ENCODE measurements at regions not wholly inside any gene's neighbourhood (a gene's known extent, or its start where the extent isn't known, plus 50 kb on each side); places are given as distances from the start of the nearest gene placed in this dataset.

DNA sequence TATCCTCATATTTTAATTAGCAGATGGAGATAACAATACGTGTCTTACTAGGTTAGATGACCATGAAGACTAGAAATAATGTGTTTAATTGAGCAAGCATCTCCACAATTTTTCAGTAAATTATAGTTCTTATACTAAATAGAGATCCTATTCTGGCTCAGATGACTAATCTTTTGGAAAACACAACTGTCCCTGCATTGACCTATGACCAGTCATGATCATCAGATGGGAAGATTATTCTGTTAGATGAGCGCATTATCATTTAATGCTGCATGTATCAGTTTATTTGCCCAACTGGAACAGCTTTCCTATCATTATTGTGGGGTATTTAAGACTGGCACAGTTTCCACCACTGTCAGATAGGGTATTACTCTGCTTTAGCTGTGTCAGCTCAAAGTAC lies 185.5 kb downstream of the MOXD1 start:
- POLR2A ChIA-PET = no interaction called here
- no TSS peak for BruUV-seq (replicated peaks)
- intact Hi-C loops (cut with micrococcal nuclease) = no loop called here
- Mint-ChIP-seq H3K36me3 (ENCODE audit: insufficient read depth, unreplicated experiment) (no peaks in the 10 kb centered on the region), H3K9me3 (ENCODE audit: unreplicated experiment) (no peaks in the 10 kb centered on the region), H3K4me3 (ENCODE audit: unreplicated experiment) (no peak overlapping the region), H3K4me1 (ENCODE audit: insufficient read depth, unreplicated experiment) (no peaks in the 10 kb centered on the region), H3K27ac (ENCODE audit: low read depth, unreplicated experiment) (no peak overlapping the region), H3K27me3 (ENCODE audit: insufficient read depth, unreplicated experiment) (no peaks in the 10 kb centered on the region)
- TF ChIP-seq, protein P1, sequence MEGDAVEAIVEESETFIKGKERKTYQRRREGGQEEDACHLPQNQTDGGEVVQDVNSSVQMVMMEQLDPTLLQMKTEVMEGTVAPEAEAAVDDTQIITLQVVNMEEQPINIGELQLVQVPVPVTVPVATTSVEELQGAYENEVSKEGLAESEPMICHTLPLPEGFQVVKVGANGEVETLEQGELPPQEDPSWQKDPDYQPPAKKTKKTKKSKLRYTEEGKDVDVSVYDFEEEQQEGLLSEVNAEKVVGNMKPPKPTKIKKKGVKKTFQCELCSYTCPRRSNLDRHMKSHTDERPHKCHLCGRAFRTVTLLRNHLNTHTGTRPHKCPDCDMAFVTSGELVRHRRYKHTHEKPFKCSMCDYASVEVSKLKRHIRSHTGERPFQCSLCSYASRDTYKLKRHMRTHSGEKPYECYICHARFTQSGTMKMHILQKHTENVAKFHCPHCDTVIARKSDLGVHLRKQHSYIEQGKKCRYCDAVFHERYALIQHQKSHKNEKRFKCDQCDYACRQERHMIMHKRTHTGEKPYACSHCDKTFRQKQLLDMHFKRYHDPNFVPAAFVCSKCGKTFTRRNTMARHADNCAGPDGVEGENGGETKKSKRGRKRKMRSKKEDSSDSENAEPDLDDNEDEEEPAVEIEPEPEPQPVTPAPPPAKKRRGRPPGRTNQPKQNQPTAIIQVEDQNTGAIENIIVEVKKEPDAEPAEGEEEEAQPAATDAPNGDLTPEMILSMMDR (IDR thresholded peaks at IDR 0.05; ENCODE audit: unreplicated experiment) = no peak
- DNase-seq (ENCODE audit: unreplicated experiment) = no peak
- CTCF ChIA-PET = interaction anchor here (0.6 to 7.0 kb wide), 8 partner anchors 10 to 299 kb away, joined by 3 to 59 read pairs (median 8); no protein-coding TSS in a partner anchor

DNA sequence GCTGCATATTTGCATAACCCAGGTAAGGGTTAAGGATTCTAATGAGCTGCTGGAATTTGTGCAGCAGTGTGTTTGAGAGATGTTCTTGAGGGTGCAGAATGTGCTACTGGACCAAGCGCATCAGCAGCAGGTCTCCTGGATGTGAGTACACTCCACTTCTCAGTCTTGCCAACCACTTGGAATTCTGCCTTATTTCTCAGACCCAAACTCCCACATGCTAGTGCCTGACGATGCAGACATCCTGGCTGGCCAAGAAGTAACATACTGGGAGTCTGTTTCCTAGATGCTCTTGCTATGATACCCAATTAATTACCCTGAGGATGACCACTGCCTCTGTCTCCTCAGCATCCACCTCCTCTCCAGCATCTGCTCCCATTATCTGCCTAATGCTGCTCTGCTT lies 186.6 kb downstream of the MOXD1 start:
- H3K4me3 Mint-ChIP-seq (ENCODE audit: unreplicated experiment) = no peak overlapping the region
- no peaks in the 10 kb centered on the region for H3K27me3 Mint-ChIP-seq (ENCODE audit: insufficient read depth, unreplicated experiment)
- intact Hi-C loops (cut with micrococcal nuclease) = no loop called here
- TF ChIP-seq, protein P1 (IDR thresholded peaks at IDR 0.05; ENCODE audit: unreplicated experiment) = no peak
- H3K36me3 Mint-ChIP-seq (ENCODE audit: insufficient read depth, unreplicated experiment) = no peaks in the 10 kb centered on the region
- BruUV-seq (replicated peaks) = no TSS peak
- no peak overlapping the region for H3K27ac Mint-ChIP-seq (ENCODE audit: low read depth, unreplicated experiment)
- ChIA-PET CTCF (interaction anchor here (0.8 to 2.0 kb wide), 2 partner anchors 291 to 519 kb away, joined by 3 to 7 read pairs; no protein-coding TSS in a partner anchor), POLR2A (no interaction called here)
- no peaks in the 10 kb centered on the region for H3K9me3 Mint-ChIP-seq (ENCODE audit: unreplicated experiment)
- no peaks in the 10 kb centered on the region for H3K4me1 Mint-ChIP-seq (ENCODE audit: insufficient read depth, unreplicated experiment)
- DNase-seq (ENCODE audit: unreplicated experiment) = no peak

DNA sequence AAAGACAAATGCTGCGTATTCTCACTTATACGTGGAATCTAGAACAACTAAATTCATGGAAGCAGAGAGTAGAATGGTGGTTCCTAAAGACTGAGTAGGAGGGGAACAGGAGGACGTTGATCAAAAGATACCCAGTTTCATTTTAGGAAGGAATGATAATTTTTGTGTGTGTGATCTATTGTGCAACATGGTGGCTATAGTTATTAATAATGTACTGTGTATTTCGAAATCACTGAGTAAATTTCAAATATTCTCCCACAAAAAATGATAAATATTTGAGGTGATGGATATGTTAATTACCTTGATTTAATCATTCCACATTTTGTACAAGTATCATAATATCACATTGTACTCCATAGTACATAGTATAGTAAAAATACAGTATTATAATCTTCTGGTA lies 187.5 kb downstream of the MOXD1 start:
- CTCF ChIA-PET = interaction anchor here (1.4 to 3.9 kb wide), 2 partner anchors 43 to 289 kb away, joined by 3 to 13 read pairs; no protein-coding TSS in a partner anchor
- DNase-seq (ENCODE audit: unreplicated experiment) = no peak
- POLR2A ChIA-PET = no interaction called here
- Mint-ChIP-seq H3K4me3 (ENCODE audit: unreplicated experiment) (no peak overlapping the region), H3K27me3 (ENCODE audit: insufficient read depth, unreplicated experiment) (no peaks in the 10 kb centered on the region), H3K9me3 (ENCODE audit: unreplicated experiment) (no peaks in the 10 kb centered on the region), H3K4me1 (ENCODE audit: insufficient read depth, unreplicated experiment) (peaks cover 6% of the 10 kb centered on the region), H3K36me3 (ENCODE audit: insufficient read depth, unreplicated experiment) (no peaks in the 10 kb centered on the region), H3K27ac (ENCODE audit: low read depth, unreplicated experiment) (no peak overlapping the region)
- BruUV-seq (replicated peaks) = no TSS peak
- TF ChIP-seq, protein P1 (IDR thresholded peaks at IDR 0.05; ENCODE audit: unreplicated experiment) = no peak
- intact Hi-C loops (cut with micrococcal nuclease) = no loop called here

DNA sequence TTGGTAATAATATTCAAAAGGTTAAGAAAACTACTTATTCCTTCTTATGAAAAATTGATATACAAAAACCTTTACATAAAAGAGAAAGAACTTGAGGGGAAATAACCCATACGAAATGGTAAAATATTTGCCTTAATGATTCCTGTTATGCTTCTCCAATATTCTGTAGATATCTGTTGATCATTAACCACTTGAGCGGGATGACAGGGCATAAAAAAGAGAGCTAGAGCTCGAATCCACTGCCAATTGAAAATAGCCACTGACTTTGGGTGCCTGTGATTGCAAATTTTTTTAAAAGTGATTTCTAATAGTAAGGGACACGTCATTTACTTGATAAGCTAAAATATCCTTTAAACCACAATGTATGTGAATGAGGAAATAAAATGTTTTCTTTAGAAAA lies 188.1 kb downstream of the MOXD1 start:
- no TSS peak for BruUV-seq (replicated peaks)
- H3K9me3 Mint-ChIP-seq (ENCODE audit: unreplicated experiment) = no peaks in the 10 kb centered on the region
- H3K4me1 Mint-ChIP-seq (ENCODE audit: insufficient read depth, unreplicated experiment) = peaks cover 6% of the 10 kb centered on the region
- intact Hi-C loops (cut with micrococcal nuclease) = no loop called here
- H3K27ac Mint-ChIP-seq (ENCODE audit: low read depth, unreplicated experiment) = no peak overlapping the region
- TF ChIP-seq, protein P1 (IDR thresholded peaks at IDR 0.05; ENCODE audit: unreplicated experiment) = no peak
- H3K27me3 Mint-ChIP-seq (ENCODE audit: insufficient read depth, unreplicated experiment) = no peaks in the 10 kb centered on the region
- H3K36me3 Mint-ChIP-seq (ENCODE audit: insufficient read depth, unreplicated experiment) = no peaks in the 10 kb centered on the region
- ChIA-PET CTCF (interaction anchor here (0.6 to 3.9 kb wide), 5 partner anchors 30 to 288 kb away, joined by 3 to 13 read pairs (median 3); no protein-coding TSS in a partner anchor), POLR2A (no interaction called here)
- DNase-seq (ENCODE audit: unreplicated experiment) = no peak
- no peak overlapping the region for H3K4me3 Mint-ChIP-seq (ENCODE audit: unreplicated experiment)
